Loucy (cell line): ENCODE measurements at regions not wholly inside any gene's neighbourhood (a gene's known extent, or its start where the extent isn't known, plus 50 kb on each side); places are given as distances from the start of the nearest gene placed in this dataset.

Source experiments
- H2AFZ ChIP-seq: fragments of 200-600 bp; sonication (generic); 2 replicates; pipeline ENCODE4 v1.6.0; 2016; ENCODE audit warnings: antibody characterized with exemption, mild to moderate bottlenecking, low read length, moderate library complexity
- H3F3A ChIP-seq: fragments of 200-600 bp; 2 replicates; pipeline ENCODE4 v1.6.0; 2016; ENCODE audit warnings: antibody characterized with exemption, low read depth, mild to moderate bottlenecking
- H3K27me3 ChIP-seq: fragments of 200-600 bp; sonication (generic); 2 replicates; pipeline ENCODE4 v1.6.1; 2014; ENCODE audit warnings: low read length, mild to moderate bottlenecking; ENCODE audit not compliant: insufficient read depth, poor library complexity, severe bottlenecking
- H3K36me3 ChIP-seq: fragments of 200-600 bp; sonication (generic); 2 replicates; pipeline ENCODE4 v1.6.1; 2016; ENCODE audit warnings: low read length; ENCODE audit not compliant: insufficient read depth
- H3K4me1 ChIP-seq: fragments of 200-600 bp; sonication (generic); 2 replicates; pipeline ENCODE4 v1.5.1; 2014; ENCODE audit warnings: low read length, mild to moderate bottlenecking; ENCODE audit not compliant: insufficient read depth, poor library complexity, severe bottlenecking
- H3K4me2 ChIP-seq: fragments of 200-600 bp; sonication (generic); 2 replicates; pipeline ENCODE4 v1.6.0; 2014; ENCODE audit warnings: antibody characterized with exemption, low read length, low read depth, mild to moderate bottlenecking; ENCODE audit not compliant: poor library complexity, severe bottlenecking
- H3K4me3 ChIP-seq: fragments of 200-600 bp; sonication (generic); 2 replicates; pipeline ENCODE4 v1.5.1; 2014; ENCODE audit warnings: low read length, mild to moderate bottlenecking, mixed read lengths; ENCODE audit not compliant: poor library complexity, severe bottlenecking
- H3K79me2 ChIP-seq: fragments of 200-600 bp; sonication (generic); 2 replicates; pipeline ENCODE4 v1.6.1; 2014; ENCODE audit warnings: low read length; ENCODE audit not compliant: insufficient read depth
- H3K9ac ChIP-seq: fragments of 200-600 bp; sonication (generic); 2 replicates; pipeline ENCODE4 v1.6.0; 2014; ENCODE audit warnings: mild to moderate bottlenecking, low read depth, low read length, moderate library complexity; ENCODE audit not compliant: poor library complexity, severe bottlenecking
- H3K9me2 ChIP-seq: fragments of 200-600 bp; sonication (generic); replicated peaks from 2 replicates; pipeline ENCODE4 v1.6.1; 2016; ENCODE audit warnings: low read depth, low read length, mixed read lengths
- H3K9me3 ChIP-seq: fragments of 200-600 bp; sonication (generic); 2 replicates; pipeline ENCODE4 v1.6.1; 2014; ENCODE audit warnings: mild to moderate bottlenecking, antibody characterized with exemption, low read length, low read depth; ENCODE audit not compliant: insufficient read depth
- H4K20me1 ChIP-seq: fragments of 200-600 bp; sonication (generic); 2 replicates; pipeline ENCODE4 v1.6.0; 2014; ENCODE audit warnings: antibody characterized with exemption, low read length, mild to moderate bottlenecking; ENCODE audit not compliant: insufficient read depth, poor library complexity, severe bottlenecking
- EZH2phosphoT487 ChIP-seq: fragments of 200-600 bp; IDR thresholded peaks from 2 replicates; pipeline ENCODE4 v1.6.1; 2018; ENCODE audit warnings: antibody characterized with exemption, mild to moderate bottlenecking, moderate library complexity, borderline replicate concordance
- TF ChIP-seq, protein P1 (sequence below): fragments of 200-600 bp; sonication (generic); conservative IDR thresholded peaks from 2 replicates; pipeline ENCODE4 v1.5.1; 2014; ENCODE audit warnings: mild to moderate bottlenecking, antibody characterized with exemption, low read length

DNA sequence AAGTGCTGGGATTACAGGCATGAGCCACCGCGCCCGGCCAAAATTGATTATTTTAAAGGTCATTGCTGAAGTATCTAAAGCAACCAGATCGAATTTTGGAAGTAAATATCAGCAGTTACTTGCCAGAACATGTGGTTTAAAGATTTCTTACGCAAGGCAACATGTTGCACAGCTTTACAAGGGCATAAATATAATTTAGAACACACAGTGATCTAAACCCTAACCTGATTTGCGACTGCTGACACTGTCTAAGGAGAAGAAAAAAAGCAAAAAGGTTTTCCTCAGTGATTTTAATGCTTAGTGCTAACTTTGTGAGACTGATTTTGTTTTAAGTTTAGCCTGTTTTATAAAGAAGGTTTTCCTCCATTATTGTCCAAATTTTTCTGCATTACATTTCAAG is 569.9 kb upstream of the LINC00305 start:
- Histone ChIP-seq H3K4me1 (no peaks in the 10 kb centered on the region), H3K79me2 (no peaks in the 10 kb centered on the region), H3F3A (no peaks in the 10 kb centered on the region), H2AFZ (no peak overlapping the region), H3K36me3 (no peaks in the 10 kb centered on the region), H3K4me3 (no peak overlapping the region), H3K4me2 (no peak overlapping the region), H3K9me2 (no peaks in the 10 kb centered on the region), H4K20me1 (no peaks in the 10 kb centered on the region), H3K27me3 (no peaks in the 10 kb centered on the region), H3K9ac (no peak overlapping the region), H3K9me3 (no peaks in the 10 kb centered on the region)
- TF ChIP-seq, protein P1, sequence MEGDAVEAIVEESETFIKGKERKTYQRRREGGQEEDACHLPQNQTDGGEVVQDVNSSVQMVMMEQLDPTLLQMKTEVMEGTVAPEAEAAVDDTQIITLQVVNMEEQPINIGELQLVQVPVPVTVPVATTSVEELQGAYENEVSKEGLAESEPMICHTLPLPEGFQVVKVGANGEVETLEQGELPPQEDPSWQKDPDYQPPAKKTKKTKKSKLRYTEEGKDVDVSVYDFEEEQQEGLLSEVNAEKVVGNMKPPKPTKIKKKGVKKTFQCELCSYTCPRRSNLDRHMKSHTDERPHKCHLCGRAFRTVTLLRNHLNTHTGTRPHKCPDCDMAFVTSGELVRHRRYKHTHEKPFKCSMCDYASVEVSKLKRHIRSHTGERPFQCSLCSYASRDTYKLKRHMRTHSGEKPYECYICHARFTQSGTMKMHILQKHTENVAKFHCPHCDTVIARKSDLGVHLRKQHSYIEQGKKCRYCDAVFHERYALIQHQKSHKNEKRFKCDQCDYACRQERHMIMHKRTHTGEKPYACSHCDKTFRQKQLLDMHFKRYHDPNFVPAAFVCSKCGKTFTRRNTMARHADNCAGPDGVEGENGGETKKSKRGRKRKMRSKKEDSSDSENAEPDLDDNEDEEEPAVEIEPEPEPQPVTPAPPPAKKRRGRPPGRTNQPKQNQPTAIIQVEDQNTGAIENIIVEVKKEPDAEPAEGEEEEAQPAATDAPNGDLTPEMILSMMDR = no peak
- TF ChIP-seq EZH2phosphoT487 = no peak

DNA sequence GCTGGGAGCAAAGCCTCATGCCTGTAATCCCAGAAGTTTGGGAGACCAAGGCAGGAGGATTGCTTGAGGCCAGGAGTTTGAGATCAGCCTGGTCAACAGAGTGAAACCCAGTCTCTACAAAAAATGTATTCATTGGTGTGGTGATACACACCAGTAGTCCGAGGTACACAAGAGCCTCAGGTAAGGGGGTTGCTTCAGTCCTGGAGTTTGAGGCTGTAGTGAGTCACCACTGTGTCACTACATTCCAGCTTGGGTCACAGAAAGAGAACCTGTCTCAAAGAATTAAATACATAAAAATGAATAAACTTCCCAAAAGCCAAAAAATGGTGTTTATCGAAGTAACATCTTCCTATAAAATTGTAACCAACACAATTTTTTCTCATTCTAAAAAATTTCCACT is 568.1 kb upstream of the LINC00305 start:
- Histone ChIP-seq H3K27me3 (no peaks in the 10 kb centered on the region), H3K36me3 (no peaks in the 10 kb centered on the region), H3K9me3 (no peaks in the 10 kb centered on the region), H2AFZ (no peak overlapping the region), H3K9ac (no peak overlapping the region), H3K9me2 (no peaks in the 10 kb centered on the region), H3K4me3 (no peak overlapping the region), H3K79me2 (no peaks in the 10 kb centered on the region), H3F3A (no peaks in the 10 kb centered on the region), H3K4me2 (no peak overlapping the region), H4K20me1 (no peaks in the 10 kb centered on the region), H3K4me1 (no peaks in the 10 kb centered on the region)
- TF ChIP-seq, protein P1 = no peak
- no peak for TF ChIP-seq EZH2phosphoT487

DNA sequence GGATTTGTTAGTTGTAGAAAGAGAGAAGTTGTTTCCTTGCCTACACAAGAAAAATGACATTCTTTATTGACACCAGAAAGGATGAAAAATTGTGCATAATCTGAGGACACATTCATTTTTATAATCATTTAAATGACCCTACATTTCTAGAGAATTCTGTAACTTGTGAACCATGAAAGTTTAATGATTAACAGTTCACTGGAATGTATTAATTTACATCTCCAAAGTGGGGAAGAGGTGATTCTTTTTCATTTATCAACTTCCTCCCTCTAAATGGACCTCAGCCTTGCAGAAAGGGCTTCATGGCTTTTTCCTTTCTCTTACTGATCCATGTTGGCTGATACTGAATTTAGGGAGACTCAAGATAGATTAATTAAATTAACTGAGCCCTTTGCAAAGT is 565.2 kb upstream of the LINC00305 start:
- H3K9ac ChIP-seq = no peak overlapping the region
- no peak overlapping the region for H3K4me2 ChIP-seq
- TF ChIP-seq, protein P1 = no peak
- TF ChIP-seq EZH2phosphoT487 = no peak

More for the DNA sequence above, 565.2 kb upstream of the LINC00305 start:
- H3F3A ChIP-seq = no peaks in the 10 kb centered on the region
- no peaks in the 10 kb centered on the region for H3K9me3 ChIP-seq
- H3K27me3 ChIP-seq = no peaks in the 10 kb centered on the region
- H3K4me1 ChIP-seq = no peaks in the 10 kb centered on the region
- no peaks in the 10 kb centered on the region for H3K79me2 ChIP-seq
- no peak overlapping the region for H3K4me3 ChIP-seq
- no peaks in the 10 kb centered on the region for H4K20me1 ChIP-seq
- no peaks in the 10 kb centered on the region for H3K36me3 ChIP-seq
- no peaks in the 10 kb centered on the region for H3K9me2 ChIP-seq
- H2AFZ ChIP-seq = no peak overlapping the region
